ENCODE measurements at regions not wholly inside any gene's neighbourhood (a gene's known extent, or its start where the extent isn't known, plus 50 kb on each side); places are given as distances from the start of the nearest gene placed in this dataset.

- TF ChIP-seq, protein P1, sequence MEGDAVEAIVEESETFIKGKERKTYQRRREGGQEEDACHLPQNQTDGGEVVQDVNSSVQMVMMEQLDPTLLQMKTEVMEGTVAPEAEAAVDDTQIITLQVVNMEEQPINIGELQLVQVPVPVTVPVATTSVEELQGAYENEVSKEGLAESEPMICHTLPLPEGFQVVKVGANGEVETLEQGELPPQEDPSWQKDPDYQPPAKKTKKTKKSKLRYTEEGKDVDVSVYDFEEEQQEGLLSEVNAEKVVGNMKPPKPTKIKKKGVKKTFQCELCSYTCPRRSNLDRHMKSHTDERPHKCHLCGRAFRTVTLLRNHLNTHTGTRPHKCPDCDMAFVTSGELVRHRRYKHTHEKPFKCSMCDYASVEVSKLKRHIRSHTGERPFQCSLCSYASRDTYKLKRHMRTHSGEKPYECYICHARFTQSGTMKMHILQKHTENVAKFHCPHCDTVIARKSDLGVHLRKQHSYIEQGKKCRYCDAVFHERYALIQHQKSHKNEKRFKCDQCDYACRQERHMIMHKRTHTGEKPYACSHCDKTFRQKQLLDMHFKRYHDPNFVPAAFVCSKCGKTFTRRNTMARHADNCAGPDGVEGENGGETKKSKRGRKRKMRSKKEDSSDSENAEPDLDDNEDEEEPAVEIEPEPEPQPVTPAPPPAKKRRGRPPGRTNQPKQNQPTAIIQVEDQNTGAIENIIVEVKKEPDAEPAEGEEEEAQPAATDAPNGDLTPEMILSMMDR (IDR thresholded peaks at IDR 0.05) = no peak
- no peak for TF ChIP-seq ZFX (IDR thresholded peaks at IDR 0.05; ENCODE audit: borderline replicate concordance)
- H3K27ac ChIP-seq = no peak overlapping the region
Observed at GRCh38 chr5:3954633-3955032, 359.0 kb downstream of the IRX1 start.

DNA sequence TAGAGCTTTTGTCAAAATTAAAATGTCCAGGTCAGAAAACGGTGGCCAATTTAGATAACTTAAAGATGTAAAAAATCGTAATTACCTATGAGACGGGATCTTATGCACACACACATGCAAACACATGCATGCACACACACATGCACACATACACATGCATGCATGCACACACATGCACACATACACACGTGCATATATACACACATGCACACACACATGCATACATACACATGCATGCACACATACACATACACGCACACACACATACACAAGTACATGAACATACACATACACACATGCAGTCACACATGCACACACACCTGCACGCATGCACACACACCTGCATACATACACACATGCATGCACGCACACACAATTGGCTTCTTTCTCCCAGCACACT is 362.0 kb downstream of the IRX1 start:
- TF ChIP-seq, protein P1 (IDR thresholded peaks at IDR 0.05) = no peak
- no peak for TF ChIP-seq ZFX (IDR thresholded peaks at IDR 0.05; ENCODE audit: borderline replicate concordance)
- H3K27ac ChIP-seq = no peak overlapping the region

DNA sequence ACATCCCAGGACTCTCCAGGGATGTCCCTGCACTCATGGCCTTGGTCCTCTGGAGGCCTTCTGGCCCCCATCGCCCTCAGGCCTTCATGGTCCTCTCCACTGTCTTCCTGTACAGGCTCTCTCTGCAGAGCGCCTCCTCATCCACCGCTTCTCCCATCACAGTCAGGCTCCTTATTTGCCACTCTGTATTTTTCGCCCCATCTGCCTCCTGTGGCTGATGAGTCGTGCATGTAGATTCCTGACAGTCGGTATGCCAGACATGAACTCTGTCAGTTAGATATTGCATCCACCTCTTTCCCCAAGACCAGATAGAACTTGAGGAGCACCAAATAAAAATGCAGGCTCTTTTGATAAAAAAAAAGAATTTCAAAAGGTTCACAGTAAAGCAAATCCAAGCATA is 362.8 kb downstream of the IRX1 start:
- H3K27ac ChIP-seq = no peak overlapping the region
- TF ChIP-seq ZFX (IDR thresholded peaks at IDR 0.05; ENCODE audit: borderline replicate concordance) = no peak
- TF ChIP-seq, protein P1 (IDR thresholded peaks at IDR 0.05) = no peak

DNA sequence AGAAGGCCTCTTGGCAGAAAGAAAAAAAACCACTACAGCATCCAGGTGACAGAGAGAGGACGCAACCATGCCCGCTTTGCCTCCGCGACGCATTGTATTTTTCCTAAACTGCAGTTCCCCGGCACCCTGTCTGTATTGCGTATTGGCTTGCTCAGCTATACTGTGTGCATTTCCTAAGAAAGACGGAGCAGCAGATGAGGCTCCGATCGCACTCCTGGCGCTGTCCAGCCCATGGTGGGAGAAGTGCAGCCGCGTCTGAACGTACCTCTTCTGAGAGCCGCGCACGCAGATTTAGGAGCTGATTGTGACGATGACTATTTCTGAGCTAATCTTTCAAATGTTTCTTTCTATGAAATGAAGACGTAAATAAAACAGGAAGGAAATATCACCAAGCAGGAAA is 366.5 kb downstream of the IRX1 start:
- no peak overlapping the region for H3K27ac ChIP-seq
- TF ChIP-seq ZFX (IDR thresholded peaks at IDR 0.05; ENCODE audit: borderline replicate concordance) = no peak
- TF ChIP-seq, protein P1 (IDR thresholded peaks at IDR 0.05) = no peak

DNA sequence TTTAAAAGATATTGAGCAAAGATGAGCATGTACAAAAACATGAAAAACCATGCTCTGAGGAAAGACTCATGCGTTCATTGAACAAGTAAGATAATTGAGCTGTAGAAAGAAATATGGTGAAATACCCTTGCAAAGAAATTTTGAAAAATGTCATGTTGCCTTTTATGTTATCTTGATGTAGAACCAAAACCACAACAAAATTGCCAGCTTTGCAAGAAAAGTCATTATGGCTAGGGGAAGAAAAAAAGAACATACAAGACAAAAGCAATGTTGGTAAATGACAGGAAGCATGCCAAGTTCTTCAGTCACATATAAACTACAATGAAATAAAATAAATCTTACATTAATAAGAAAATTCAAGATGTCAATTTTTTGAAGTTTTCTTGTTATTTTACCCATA is 368.0 kb downstream of the IRX1 start:
- TF ChIP-seq, protein P1 (IDR thresholded peaks at IDR 0.05) = no peak
- no peak for TF ChIP-seq ZFX (IDR thresholded peaks at IDR 0.05; ENCODE audit: borderline replicate concordance)
- no peak overlapping the region for H3K27ac ChIP-seq

DNA sequence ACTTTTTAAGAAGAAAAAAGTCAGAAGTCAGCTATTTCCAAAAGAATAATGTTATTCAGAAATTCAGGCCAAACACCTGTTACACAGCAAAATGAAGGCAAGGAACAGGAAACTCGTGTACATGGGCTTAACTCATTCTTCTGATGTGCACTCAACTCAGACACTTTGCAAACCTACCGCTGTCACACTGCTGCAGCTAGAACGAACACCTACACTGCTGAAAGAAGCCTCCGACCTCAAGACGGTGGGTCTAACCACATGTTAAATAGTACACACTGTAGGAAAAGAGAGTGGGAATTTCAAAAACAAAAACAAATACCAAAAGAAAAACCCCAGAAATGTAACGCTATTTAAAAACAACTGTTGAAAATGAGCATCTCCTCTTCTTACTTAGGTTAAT is 384.5 kb downstream of the IRX1 start:
- TF ChIP-seq, protein P1 (IDR thresholded peaks at IDR 0.05) = no peak
- no peak for TF ChIP-seq ZFX (IDR thresholded peaks at IDR 0.05; ENCODE audit: borderline replicate concordance)
- no peak overlapping the region for H3K27ac ChIP-seq

DNA sequence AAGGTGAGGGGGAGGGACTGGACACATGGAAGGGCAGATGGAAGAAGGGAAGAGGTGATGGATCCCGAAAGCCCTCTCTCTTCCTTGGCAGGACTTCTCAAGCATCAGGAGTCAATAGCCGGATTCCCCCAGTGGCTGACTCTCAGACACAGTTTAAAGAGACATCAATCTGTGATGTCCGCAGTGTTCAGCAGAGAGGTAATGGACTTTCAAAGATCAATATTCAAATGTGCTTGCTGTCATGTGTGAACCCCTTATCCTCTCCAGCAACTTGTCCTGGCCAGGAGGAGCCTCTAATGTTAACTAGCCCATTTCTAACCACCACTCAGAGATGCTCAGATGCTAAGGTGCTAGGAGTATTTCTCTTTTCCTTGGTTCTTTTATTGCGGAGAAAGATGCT is 392.2 kb downstream of the IRX1 start:
- no peak overlapping the region for H3K27ac ChIP-seq

More for the DNA sequence above, 392.2 kb downstream of the IRX1 start:
- TF ChIP-seq, protein P1 (IDR thresholded peaks at IDR 0.05) = no peak
- TF ChIP-seq ZFX (IDR thresholded peaks at IDR 0.05; ENCODE audit: borderline replicate concordance) = no peak

All from 22Rv1 (cell line).